HUDEP-2 (cell line): ENCODE measurements at regions not wholly inside any gene's neighbourhood (a gene's known extent, or its start where the extent isn't known, plus 50 kb on each side); places are given as distances from the start of the nearest gene placed in this dataset.

ENCODE experiments used
- DNase-seq, 76 experiments: peaks; one replicate each; lab custom pipeline; 2025; ENCODE audit not compliant: unreplicated experiment in 76 of 76; lab: John Stamatoyannopoulos, UW

DNA sequence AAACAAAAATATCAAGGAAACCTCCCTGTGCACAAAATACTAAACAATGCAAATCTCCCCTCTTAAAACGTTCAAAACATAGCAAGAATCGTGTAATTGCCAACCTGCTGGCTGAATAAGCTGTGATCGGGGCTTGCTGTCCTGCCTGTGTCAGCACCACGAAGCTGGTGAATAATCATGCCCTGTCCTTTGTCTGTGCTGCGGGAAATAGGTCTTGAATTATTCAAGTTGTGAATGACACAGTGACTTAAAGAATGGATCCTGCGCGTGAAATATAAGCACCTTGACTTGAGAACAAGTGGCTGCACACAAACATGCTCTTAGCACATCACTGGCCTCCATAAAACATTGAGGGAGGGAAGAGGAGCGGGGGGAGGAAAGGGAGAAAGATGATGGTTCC is 130.2 kb downstream of the OAT start:
- DNase-seq: no peak

DNA sequence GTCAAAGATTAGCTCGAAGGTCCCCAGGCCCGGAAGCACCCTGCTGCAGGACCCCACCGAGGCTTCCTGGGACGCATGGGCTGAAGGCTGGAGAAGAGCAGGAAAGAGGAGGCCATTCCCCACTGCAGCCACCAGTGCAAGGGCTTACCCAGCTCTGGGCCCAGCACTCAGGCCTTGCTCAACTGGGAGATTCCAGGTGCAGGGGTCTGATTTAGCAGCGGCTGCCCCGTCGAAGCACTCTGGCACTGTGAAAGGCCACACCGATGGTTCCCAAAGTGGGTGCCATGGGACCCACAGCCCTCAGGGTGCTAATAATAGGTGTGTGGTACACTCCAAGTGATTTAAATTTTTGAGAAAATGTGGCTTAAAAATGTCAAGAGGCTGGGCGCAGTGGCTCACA is 130.9 kb downstream of the OAT start:
- DNase-seq: no peak

DNA sequence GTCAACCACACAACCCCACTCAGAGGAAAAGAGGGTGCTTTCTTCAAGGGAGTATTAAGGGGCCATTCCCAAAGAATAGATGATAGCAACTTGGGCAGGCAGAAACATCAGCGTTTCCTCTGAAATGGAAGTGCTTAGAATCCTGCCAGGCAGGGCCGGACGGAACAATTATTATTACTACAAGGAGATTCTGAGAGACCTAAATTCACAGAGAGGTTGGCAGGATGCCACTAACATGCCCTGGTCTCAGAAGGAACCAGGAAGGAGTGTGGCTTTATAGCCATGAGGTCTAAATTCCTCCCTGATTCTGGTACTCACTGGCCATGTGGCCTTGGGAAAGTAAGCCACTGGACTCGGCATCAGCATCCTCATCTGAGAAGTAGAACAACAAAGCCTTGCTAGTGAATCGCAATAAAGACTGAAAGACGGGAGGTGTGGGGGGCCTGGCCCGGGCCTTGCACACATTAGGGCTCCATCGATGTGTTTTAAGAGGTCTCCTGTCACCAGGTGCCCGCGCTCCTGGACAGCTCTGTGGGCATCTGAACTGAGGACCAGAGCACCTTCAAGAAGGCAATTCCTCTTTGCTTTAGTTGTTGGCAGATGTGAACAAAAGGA is 131.5 kb downstream of the OAT start:
- no peak for DNase-seq

DNA sequence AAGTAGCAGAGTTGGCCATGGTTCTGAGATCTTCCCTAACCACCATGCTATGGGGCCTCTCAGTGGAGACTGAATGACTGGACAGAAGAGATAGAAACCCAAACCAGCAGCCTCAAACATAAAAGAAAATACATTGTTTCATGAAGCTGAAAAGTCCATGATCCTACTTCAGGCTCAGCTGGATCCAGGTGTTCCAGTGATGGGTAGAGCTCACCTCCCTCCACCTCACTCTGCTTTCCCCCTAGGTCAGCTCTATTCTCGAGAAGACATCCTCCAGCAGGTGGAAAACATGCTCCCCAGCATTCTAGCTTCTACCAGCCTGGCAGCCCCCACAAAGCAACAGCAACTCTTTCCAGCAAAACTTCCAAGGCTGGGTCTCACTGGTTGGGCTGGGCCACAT is 132.1 kb downstream of the OAT start:
- DNase-seq: no peak

DNA sequence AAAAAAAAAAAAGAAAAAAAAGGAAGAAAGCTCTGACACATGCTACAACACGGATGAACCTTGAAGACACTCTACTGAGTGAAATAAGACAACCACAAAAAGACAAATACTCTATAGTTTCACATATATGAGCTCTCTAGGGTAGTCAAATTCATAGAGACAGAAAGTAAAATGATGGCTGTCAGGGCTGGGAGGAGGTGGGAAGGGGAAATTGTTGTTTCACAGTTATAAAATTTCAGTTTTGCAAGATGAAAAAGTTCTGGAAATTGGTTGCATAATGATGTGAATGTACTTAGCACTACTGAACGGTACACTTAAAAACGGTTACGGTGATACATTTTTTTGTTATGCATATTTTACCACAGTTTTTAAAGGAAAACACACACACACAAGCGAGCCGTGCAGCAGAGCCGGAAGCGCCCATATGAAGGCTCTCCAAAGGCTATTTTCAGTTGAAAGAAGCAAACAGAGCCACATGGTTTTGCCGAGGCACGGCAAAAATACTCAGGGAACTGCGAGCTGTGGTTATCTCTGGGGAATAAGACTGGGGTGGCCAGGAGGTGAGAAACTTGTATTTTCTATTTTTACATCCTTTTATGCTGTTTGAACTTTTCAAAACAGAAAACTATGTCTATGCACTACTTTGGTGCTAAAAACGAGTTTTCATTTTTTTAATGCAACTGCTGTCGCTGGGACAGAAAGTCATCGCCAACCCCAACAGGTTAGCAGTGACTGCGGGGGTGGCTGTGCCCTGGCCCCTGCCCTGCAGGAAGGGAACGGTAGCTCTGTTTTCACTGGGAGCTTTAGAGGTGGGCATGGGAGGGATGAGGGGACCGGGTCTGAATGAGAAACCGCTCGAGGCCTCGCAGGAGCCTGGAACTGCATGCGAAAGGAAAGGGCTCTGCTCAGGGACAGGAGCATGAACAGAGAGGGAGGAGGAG is 132.9 kb downstream of the OAT start:
- DNase-seq: no peak

DNA sequence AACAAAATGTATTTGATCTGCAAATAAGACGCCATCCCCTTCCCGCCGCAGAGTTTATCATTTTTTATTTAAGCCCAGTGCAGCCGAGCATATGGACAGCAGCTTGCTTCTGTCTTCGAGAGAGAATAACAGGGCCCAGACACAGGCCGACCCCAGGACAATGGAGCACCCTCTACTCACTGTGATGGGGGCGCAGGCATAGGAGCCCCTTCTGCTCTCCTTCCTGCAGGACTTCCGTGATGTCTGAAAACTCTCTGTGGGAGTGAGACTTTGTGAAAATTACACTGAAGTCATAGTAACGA is 134.8 kb downstream of the OAT start:
- DNase-seq: no peak

DNA sequence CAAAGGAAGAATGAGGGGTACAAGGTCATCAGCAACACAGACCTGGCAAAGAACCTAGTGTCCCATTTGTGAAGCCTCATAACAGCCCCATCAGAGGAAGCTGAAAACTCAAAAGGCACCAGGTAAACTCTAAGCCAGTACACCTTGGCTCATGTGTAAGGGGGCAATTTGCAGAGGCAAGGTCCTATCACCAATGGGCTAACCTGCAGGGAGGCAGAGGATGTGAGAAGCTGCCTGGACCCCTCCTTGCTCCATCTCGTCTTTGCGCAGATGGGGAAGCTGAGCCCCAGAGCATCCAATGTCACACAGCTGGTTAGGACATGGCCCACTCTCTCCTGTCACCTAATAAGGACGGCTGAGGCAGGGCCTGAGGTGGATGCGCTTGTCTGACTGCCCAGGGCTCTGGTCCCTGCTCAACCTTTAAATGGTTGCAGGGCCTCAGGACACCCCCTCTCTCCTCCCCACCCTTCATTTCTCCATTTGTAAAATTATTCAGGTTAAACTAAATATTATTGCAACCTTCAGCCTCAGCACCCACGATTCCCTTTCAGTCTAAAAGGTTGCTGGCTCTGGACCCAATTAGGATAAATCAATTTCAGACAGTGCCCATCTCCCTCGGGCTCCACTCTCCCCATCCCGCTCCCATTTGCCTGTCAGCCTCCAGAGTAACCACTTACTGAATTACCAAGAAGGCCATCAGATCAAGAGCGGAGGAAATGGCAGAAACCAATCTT is 135.3 kb downstream of the OAT start:
- DNase-seq: no peak

DNA sequence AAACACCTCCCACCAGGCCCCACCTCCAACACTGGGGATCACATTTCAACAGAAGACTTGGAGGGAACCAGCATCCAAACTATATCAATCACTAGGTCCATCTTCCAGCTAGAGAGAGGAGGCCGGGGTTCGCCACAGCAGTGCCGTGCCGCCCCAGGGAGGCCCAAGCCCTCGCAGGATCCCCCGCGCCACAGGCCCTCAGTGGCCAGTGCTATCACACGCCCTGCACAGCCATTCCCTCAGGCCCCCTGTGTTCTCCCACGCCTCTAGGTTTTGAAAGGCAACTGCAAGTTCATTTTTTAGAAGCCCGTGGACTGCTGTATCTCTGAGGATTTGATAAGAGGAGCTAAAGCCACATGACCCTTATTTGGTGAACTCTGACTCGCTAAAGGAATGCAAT is 136.4 kb downstream of the OAT start:
- no peak for DNase-seq

DNA sequence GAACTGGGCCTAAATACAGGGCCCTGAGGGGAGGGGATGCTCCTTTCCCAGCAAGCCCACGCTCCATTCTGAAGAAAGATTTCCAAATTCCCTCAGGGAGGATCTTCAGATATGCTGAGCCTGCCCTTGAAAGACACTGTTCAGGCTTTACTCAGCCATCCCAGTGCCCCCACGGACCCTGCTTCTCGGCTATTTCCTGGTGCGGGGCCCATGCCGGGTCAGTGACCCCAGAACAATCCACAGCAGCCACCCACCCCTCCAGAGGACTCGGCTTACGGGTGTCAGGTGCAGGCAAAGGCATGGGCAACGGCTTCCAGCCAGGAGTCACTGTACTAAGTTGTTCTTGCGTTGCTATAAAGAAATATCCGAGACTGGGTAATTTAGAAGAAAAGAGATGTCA is 137.1 kb downstream of the OAT start:
- no peak for DNase-seq

DNA sequence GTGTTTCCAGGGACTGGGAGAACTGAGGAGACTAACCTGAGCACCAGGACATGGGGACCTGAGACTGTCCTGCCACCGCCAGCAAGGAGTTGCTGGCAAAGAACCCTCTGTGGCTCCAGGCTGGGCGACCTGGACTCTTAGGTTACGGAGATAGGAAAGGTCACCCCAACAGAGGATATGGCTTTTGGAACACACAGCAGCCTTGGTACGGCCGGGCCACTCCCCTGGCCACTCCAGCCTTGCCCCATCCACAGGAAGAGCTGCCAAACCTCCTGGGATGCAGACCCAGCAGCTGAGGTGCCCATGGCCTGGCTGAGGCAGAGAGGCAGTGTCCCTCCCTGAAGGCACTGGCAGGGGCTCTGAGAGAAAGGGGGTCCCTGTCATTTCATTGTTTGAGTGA is 137.8 kb downstream of the OAT start:
- DNase-seq: no peak

DNA sequence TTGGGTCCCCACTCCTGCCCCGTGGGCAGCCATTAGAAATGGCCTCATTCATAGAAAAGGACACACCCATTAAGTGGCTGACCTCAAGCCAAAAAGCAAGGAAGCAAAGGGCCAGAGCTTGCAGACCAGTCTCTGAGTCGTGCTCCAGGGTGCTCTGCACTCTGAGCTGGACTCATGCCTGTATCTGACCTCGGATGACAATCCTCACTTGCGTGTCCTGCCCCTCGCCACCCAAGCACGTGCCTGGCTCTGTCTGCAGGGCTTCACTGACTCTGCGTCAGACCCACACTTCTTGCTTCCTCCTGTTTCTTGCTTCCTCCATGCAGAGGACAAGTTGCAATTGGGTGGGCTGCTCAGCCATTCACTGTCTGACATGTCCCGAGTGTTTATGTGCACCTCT is 138.8 kb downstream of the OAT start:
- no peak for DNase-seq

DNA sequence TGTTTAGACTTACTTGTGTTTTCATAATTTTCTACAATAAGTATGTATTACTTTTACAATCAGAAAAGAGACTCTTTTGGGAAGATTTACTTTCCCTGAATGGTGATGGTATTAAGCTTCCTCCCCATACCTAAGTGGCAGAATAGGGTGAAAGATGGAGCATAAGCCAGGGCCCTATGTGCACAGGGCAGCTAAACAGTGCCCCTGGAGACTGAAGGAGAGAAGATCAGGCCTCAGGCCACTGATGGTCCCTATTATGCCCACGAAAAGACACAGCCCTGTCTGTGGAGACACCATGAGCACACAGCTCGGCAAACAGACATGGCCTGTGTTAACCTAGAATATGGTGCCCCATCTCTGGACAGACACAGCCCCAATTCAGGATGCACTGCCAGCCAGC is 139.4 kb downstream of the OAT start:
- no peak for DNase-seq

DNA sequence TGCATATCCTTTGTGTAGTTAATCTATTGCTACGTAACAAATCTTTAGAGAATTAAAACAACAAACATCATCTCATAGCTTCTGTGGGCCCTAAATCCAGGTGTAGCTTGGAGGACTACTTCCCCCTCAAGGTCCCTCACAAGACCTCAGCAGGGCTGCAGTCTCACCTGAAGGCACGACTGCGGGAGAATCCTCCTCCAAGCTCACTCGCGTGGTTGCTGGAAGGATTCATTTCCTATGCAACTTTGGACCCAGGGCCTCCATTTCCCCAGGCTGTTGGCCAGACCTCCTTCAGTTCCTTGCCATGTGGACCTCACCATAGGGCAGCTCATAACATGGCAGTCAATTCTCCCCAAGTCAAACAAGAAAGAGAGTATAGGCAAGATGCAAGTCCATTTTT is 140.4 kb downstream of the OAT start:
- no peak for DNase-seq

DNA sequence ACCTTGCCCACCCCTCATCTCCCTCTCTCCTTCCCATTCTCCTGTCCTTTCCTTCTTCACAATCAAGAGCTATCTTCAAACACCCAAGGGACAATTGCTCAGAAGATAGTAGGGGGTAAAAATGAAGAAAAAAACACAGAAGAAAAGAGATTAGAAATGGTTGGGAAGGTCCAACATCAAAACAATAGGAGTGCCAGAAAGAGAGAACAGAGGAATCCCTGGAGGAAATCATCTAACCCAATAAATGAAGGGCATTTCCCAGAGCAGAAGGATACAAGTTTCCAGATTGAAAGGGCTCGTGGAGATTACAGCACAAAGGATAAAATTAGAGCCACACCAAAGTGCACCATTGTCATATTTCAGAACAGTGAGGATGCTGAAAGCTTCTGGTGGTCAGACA is 145.6 kb downstream of the OAT start:
- DNase-seq: no peak

DNA sequence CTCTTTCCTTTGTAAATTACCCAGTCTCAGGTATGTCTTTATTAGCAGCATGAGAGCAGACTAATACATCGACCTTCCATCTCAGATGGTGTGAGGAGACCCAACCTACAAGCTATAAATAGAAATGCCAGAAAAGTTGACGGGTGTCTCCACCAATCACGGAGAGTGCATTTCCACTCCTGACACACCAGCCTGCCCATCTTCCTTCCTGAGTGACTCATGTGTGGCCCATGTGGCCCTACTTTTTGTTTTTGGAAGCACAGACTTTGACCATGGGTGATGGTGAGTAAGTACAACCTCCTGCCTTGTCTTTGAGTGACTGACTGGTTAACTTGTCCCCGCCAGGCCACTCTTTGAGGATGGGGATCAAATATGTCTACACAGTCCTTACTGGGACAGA is 147.0 kb downstream of the OAT start:
- no peak for DNase-seq

DNA sequence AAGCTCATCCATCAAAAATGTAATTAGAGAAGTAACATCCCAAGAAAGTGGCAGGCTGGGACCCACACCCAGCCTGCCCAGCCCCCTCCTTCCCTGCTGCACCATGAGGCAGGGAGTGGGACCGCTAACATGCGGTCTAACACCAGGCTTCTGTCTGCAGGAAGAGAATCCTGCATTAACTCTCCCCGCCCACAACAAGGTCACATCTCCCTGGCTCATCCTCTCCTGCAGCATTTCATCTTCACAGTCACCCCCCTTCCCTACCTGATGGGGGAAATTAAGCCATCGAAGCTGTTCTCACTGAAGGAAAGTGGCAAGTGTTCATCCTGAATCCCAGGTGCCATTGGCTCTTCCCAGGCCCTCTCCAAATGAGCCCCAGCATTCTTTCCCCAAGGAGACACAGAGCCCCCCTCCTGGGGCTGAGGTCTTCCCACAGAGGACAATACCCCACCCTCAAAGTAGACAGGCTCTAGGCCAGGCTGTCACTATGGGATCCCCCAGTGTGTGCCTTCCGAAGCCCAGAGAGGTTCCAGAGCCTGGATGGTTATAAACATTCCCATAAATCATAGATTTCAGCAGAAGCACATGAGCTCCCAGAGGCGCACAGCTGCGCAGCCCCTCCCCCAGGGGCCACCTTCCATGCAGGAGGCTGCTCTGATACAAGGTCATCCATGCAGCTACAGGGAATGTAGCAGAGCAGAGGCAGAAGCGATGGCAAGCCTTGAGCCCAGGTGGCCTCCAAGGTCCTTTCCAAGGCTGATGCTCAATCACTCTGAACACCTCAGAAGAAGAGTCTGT is 148.0 kb downstream of the OAT start:
- no peak for DNase-seq

DNA sequence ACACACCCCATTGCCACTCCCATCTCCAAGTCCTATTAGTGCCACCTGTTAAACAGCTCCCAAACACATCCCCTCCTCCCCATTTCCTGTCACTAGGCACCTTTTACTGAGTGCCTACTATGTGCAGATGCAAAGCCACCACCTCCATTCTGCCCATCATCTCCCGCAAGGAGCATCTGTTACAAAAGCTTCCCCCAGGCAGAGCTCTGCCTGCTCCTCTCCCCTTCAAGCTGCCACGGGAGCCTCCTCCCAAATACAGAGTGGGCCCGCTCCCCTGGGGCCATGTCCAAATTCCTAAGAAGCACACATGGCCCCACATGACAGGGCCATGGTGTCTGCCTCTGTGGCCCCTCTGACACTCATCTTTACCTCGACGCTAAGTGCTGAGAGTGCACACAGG is 149.7 kb downstream of the OAT start:
- DNase-seq: no peak

DNA sequence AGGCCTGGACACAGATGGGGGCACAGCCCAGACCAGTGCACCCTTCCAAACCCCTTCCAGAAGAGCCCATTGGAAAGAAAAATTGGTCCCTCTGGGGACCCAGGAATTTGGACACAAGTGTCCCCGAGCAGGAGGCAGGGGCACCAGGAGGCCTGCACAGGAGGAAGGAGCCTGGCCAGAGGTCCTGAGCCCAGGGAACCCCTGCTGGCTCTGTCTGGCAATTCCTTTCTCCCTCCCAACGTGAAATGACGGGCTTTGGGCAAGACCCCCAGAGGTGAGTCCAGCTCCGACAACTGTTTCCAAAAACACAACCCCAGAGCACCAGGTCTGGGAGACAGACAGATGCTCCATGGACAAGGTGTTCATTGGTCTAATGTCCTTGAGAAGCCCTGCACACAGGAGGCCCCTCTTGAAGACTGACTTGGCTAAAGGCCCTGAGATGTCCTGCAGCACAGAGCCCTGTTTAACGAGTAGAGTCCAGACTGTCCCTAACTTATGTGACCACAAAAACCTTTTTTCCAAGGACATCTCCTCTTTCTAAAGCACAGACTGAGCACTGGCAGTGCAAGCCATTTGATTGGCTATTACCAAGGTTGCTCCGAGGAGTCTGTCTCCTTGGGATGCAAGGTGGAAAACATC is 150.7 kb downstream of the OAT start:
- no peak for DNase-seq

DNA sequence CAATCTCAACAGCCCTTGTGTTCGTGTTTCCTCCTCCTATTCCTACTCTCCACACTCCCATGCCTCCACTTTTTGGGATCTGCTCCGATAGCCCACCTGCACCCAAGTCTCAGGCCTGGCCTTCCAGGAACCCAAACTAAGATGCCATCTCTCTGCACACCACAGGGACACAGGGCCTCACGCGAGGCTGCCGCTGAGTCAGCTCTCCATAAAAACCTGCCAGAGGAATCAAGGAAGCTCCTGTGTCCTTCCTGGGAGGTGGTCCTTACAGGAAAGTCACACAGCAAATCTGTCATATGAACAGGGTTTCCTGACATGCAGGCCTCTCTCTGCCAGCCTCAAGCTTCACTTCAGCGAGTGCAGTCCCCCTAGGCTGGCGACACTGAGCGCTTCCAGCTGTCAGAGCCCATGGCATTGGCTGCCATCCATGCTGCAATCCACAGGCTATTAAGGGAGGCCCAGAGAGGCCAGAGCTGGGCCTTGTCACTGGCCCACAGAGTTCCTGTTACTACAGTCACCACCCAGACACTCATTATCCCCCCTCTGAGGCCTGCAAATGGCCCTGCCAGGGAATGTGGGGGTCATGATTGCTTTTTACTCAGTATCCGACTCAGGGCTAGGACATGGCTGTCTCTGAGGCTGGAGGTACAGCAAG is 151.4 kb downstream of the OAT start:
- DNase-seq: no peak
